ENCODE measurements at regions not wholly inside any gene's neighbourhood (a gene's known extent, or its start where the extent isn't known, plus 50 kb on each side); places are given as distances from the start of the nearest gene placed in this dataset.

DNA sequence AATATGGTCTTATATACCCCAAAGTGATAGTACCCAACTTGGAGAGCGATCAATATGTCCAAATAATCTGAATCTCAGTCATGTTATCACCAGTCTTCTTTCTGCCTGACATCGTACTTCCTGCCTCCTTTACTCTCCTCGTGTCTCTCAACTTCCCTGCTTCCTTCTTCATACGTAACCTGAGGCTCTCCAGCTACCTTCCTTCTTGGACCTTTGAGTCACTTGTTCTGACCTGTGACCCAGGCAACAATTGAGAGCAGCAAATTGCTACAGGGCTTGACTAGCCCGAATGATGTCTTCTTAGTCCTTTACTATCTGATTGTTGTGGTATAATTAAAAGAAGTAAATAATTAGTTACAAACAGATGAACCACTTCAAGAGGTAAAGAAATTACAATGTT, 145.9 kb upstream of the MBNL1 start:
- TF ChIP-seq, protein P1, sequence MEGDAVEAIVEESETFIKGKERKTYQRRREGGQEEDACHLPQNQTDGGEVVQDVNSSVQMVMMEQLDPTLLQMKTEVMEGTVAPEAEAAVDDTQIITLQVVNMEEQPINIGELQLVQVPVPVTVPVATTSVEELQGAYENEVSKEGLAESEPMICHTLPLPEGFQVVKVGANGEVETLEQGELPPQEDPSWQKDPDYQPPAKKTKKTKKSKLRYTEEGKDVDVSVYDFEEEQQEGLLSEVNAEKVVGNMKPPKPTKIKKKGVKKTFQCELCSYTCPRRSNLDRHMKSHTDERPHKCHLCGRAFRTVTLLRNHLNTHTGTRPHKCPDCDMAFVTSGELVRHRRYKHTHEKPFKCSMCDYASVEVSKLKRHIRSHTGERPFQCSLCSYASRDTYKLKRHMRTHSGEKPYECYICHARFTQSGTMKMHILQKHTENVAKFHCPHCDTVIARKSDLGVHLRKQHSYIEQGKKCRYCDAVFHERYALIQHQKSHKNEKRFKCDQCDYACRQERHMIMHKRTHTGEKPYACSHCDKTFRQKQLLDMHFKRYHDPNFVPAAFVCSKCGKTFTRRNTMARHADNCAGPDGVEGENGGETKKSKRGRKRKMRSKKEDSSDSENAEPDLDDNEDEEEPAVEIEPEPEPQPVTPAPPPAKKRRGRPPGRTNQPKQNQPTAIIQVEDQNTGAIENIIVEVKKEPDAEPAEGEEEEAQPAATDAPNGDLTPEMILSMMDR (IDR thresholded peaks at IDR 0.05), result no peak
- ATAC-seq (no peak), DNase-seq (no peak)
- Histone ChIP-seq H3K9me3 (no peaks in the 10 kb centered on the region), H3K4me1 (no peaks in the 10 kb centered on the region), H3K27ac (no peak overlapping the region), H3K4me3 (no peak overlapping the region), H3K36me3 (no peaks in the 10 kb centered on the region), H3K27me3 (ENCODE audit: low read depth) (no peaks in the 10 kb centered on the region)
- intact Hi-C loops (cut with DNase I), result no loop called here

DNA sequence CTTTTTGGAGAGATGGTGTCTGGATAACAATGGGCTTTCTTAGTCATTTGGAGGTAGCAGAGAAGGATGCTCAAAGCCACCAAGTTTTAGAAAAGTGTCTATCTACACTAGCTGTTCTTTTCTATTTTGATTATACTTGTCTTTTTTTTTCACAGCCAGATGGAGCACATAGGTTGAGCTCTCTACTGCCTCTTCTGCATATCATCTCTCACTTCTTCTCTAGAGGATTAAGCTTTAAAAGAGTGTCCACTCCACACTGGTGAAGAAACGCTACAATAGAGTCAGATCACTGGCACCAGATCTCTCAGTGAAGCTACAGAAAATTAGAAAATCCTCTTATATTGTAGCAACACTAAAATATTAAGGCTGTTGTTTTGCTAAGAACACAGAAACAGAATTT, 145.3 kb upstream of the MBNL1 start:
- Histone ChIP-seq H3K27me3 (ENCODE audit: low read depth) (no peaks in the 10 kb centered on the region), H3K36me3 (no peaks in the 10 kb centered on the region), H3K4me1 (no peaks in the 10 kb centered on the region), H3K27ac (no peak overlapping the region), H3K9me3 (no peaks in the 10 kb centered on the region), H3K4me3 (no peak overlapping the region)
- ATAC-seq, result no peak
- no peak for DNase-seq
- intact Hi-C loops (cut with DNase I), result no loop called here
- TF ChIP-seq, protein P1 (IDR thresholded peaks at IDR 0.05), result no peak

DNA sequence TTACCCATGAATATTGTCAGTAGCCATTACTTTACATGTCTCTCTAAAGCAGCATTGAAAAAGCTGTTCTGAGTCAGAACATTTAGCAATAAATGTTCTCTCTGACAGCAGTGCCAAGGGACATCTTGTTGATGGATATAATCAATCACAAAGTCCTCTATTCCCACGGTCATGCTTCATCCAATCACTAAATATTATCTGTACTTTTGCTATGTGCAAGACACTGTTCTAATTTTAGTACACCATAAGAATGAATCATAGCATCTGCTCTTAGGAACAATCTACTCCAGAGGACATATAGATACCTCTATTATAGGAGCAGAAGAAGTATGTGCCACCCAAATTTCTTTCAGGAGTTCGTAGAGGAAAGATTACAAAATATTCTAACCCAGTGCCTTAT, 142.5 kb upstream of the MBNL1 start:
- DNase-seq (no peak), ATAC-seq (no peak)
- Histone ChIP-seq H3K27me3 (ENCODE audit: low read depth) (no peaks in the 10 kb centered on the region), H3K27ac (no peak overlapping the region), H3K4me1 (no peaks in the 10 kb centered on the region), H3K36me3 (no peaks in the 10 kb centered on the region), H3K9me3 (no peaks in the 10 kb centered on the region), H3K4me3 (no peak overlapping the region)
- intact Hi-C loops (cut with DNase I), result no loop called here
- TF ChIP-seq, protein P1 (IDR thresholded peaks at IDR 0.05), result no peak

DNA sequence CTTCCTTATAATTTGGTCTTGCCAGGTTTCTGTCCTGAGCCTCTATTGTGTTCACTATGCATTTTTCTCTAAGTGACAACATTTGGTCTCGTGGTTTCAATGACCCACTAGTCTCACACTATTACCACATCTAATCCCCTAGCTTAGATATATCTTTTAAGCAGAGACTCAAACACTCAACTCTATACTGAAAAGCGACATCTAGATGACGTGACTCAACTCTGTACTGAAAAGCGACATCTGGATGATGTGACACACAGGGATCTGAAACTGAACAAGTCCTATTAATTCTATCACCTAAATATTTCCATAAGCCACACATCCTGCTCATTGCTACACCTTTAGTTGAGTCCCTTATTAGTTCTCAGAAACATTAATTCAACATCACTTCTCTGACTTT, 141.7 kb upstream of the MBNL1 start:
- DNase-seq (no peak), ATAC-seq (no peak)
- intact Hi-C loops (cut with DNase I), result no loop called here
- no peaks in the 10 kb centered on the region for H3K36me3 ChIP-seq
- TF ChIP-seq, protein P1 (IDR thresholded peaks at IDR 0.05), result no peak
- H3K4me1 ChIP-seq, result no peaks in the 10 kb centered on the region
- H3K27me3 ChIP-seq (ENCODE audit: low read depth), result no peaks in the 10 kb centered on the region
- H3K9me3 ChIP-seq, result no peaks in the 10 kb centered on the region
- H3K27ac ChIP-seq, result no peak overlapping the region
- H3K4me3 ChIP-seq, result no peak overlapping the region

DNA sequence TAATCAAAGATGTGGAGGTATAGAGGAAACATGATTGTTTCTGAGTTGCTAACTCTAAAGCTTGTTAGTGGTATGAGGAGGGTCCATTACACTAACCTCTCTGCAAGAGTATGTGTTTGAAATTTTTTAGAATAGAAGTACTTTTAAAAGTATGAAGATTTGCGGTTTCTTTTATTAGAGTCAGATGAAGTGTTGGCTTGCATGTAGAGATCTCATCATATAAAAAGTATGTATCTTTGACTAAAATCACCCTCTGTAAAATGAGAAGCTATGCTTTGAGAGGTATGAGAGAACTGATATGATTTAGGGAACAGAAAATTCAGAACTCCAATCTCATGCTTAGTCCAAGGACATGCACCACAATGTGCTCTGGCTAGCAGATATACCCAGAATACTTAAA, 140.4 kb upstream of the MBNL1 start:
- TF ChIP-seq, protein P1 (IDR thresholded peaks at IDR 0.05), result no peak
- H3K9me3 ChIP-seq, result no peaks in the 10 kb centered on the region
- intact Hi-C loops (cut with DNase I), result no loop called here
- H3K36me3 ChIP-seq, result no peaks in the 10 kb centered on the region
- H3K27ac ChIP-seq, result no peak overlapping the region
- DNase-seq (no peak), ATAC-seq (no peak)
- H3K4me1 ChIP-seq, result no peaks in the 10 kb centered on the region
- no peak overlapping the region for H3K4me3 ChIP-seq
- no peaks in the 10 kb centered on the region for H3K27me3 ChIP-seq (ENCODE audit: low read depth)

DNA sequence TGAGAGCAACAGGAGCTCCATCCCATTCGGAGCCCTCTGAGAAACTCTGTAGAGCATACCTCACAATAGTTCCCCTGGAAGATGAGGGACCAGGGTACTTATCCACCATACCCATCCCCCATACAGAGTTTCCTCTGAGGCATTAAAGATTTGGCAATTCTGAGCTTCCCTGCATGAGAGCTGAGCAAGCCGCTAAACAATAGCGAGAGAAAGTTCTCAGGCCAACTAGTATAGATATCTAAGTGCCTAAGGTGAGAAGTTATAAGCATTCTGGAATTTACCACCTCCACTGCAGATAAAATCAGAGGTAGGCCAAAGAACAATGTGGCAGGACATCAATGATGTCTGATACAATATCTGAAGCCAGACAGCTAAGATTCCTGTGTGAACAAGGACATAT, 129.1 kb upstream of the MBNL1 start:
- Histone ChIP-seq H3K36me3 (no peaks in the 10 kb centered on the region), H3K27ac (no peak overlapping the region), H3K27me3 (ENCODE audit: low read depth) (no peaks in the 10 kb centered on the region), H3K4me1 (no peaks in the 10 kb centered on the region), H3K9me3 (no peaks in the 10 kb centered on the region), H3K4me3 (no peak overlapping the region)
- intact Hi-C loops (cut with DNase I), result no loop called here
- no peak for DNase-seq
- no peak for ATAC-seq
- TF ChIP-seq, protein P1 (IDR thresholded peaks at IDR 0.05), result no peak

Measured in lower lobe of right lung (tissue), 2 donors.